Calu3 (cell line): ENCODE measurements at regions not wholly inside any gene's neighbourhood (a gene's known extent, or its start where the extent isn't known, plus 50 kb on each side); places are given as distances from the start of the nearest gene placed in this dataset.

ENCODE experiments used
- BruUV-seq: library from RNA; stranded (reverse); fragments of 400-500 nt; replicated peaks from 2 replicates; lab custom pipeline; 2021; lab: Mats Ljungman, UMichigan
- CTCF ChIA-PET: fragments of 300-600 bp; sonication (Branson Sonifier 250); formaldehyde crosslinking; loops from one replicate; lab custom pipeline; 2022; ENCODE audit warnings: antibody characterized with exemption; lab: Charles Lee
- DNase-seq: peaks from one replicate; pipeline ENCODE4 v3.0.0; 2022
- H3K27ac Mint-ChIP-seq: one replicate; pipeline ENCODE4 v1.8.0; 2022; ENCODE audit warnings: mixed read lengths; ENCODE audit not compliant: unreplicated experiment
- H3K27me3 Mint-ChIP-seq: one replicate; pipeline ENCODE4 v1.8.0; 2022; ENCODE audit warnings: mixed read lengths; ENCODE audit not compliant: unreplicated experiment
- H3K36me3 Mint-ChIP-seq: one replicate; pipeline ENCODE4 v1.8.0; 2022; ENCODE audit warnings: mild to moderate bottlenecking, moderate library complexity, mixed read lengths; ENCODE audit not compliant: insufficient read depth, unreplicated experiment
- H3K4me1 Mint-ChIP-seq: one replicate; pipeline ENCODE4 v1.8.0; 2022; ENCODE audit warnings: mild to moderate bottlenecking, low read depth, mixed read lengths; ENCODE audit not compliant: unreplicated experiment
- H3K4me3 Mint-ChIP-seq: one replicate; pipeline ENCODE4 v1.8.0; 2022; ENCODE audit warnings: mild to moderate bottlenecking, low read depth, moderate library complexity, mixed read lengths; ENCODE audit not compliant: unreplicated experiment
- H3K9me3 Mint-ChIP-seq: one replicate; pipeline ENCODE4 v1.8.0; 2022; ENCODE audit warnings: low read depth, mixed read lengths; ENCODE audit not compliant: unreplicated experiment
- CTCF ChIP-seq: fragments of 200-600 bp; IDR thresholded peaks from one replicate; pipeline ENCODE4 v1.8.0; 2022; ENCODE audit warnings: antibody characterized with exemption; ENCODE audit not compliant: unreplicated experiment
- intact Hi-C: fragments of 100-400 bp; cut with micrococcal nuclease; formaldehyde crosslinking; loops from one replicate; pipeline ENCODE4 v1.10.0; 2022; ENCODE audit not compliant: unreplicated experiment

GRCh38 chr21:41684381-41685245, 82.2 kb downstream of the RIPK4 start:
- no peak for TF ChIP-seq CTCF
- Mint-ChIP-seq H3K36me3 (peaks cover 10% of the 10 kb centered on the region), H3K9me3 (no peaks in the 10 kb centered on the region), H3K27ac (peak overlapping the region; percentile 60), H3K27me3 (no peaks in the 10 kb centered on the region), H3K4me3 (peak overlapping the region; percentile 12), H3K4me1 (peaks cover 61% of the 10 kb centered on the region)
- BruUV-seq, result no TSS peak
- peak; percentile 45 for DNase-seq
- intact Hi-C loops, result no loop called here
- CTCF ChIA-PET, result interaction anchor here (1.3 kb wide), 1 partner anchor 72 kb away, joined by 4 read pairs; no protein-coding TSS in a partner anchor

- no peak for DNase-seq
- BruUV-seq, result no TSS peak
- Mint-ChIP-seq H3K36me3 (peaks cover 14% of the 10 kb centered on the region), H3K27ac (peak overlapping the region; percentile 60), H3K27me3 (no peaks in the 10 kb centered on the region), H3K4me1 (peaks cover 61% of the 10 kb centered on the region), H3K9me3 (no peaks in the 10 kb centered on the region), H3K4me3 (peak overlapping the region; percentile 12)
- intact Hi-C loops, result no loop called here
- CTCF ChIA-PET, result interaction anchor here (0.8 to 1.3 kb wide), 2 partner anchors 12 to 71 kb away, joined by 4 read pairs; no protein-coding TSS in a partner anchor
- no peak for TF ChIP-seq CTCF
Observed at GRCh38 chr21:41683815-41684214, 83.0 kb downstream of the RIPK4 start.

GRCh38 chr21:41682719-41683179, 84.1 kb downstream of the RIPK4 start:
- peaks cover 64% of the 10 kb centered on the region for H3K4me1 Mint-ChIP-seq
- H3K27me3 Mint-ChIP-seq, result no peaks in the 10 kb centered on the region
- BruUV-seq, result no TSS peak
- CTCF ChIA-PET, result no interaction called here
- no peak overlapping the region for H3K4me3 Mint-ChIP-seq
- H3K36me3 Mint-ChIP-seq, result peaks cover 21% of the 10 kb centered on the region
- peak overlapping the region; percentile 85 for H3K27ac Mint-ChIP-seq
- TF ChIP-seq CTCF, result no peak
- DNase-seq, result no peak
- intact Hi-C loops, result no loop called here
- no peaks in the 10 kb centered on the region for H3K9me3 Mint-ChIP-seq

- no TSS peak for BruUV-seq
- Mint-ChIP-seq H3K4me1 (peaks cover 70% of the 10 kb centered on the region), H3K36me3 (peaks cover 25% of the 10 kb centered on the region), H3K4me3 (no peak overlapping the region), H3K27me3 (no peaks in the 10 kb centered on the region), H3K27ac (peak overlapping the region; percentile 85), H3K9me3 (no peaks in the 10 kb centered on the region)
- CTCF ChIA-PET, result no interaction called here
- no peak for DNase-seq
- TF ChIP-seq CTCF, result no peak
- intact Hi-C loops, result no loop called here
Observed at GRCh38 chr21:41681939-41682718, 84.7 kb downstream of the RIPK4 start.
